ENCODE measurements at regions not wholly inside any gene's neighbourhood (a gene's known extent, or its start where the extent isn't known, plus 50 kb on each side); places are given as distances from the start of the nearest gene placed in this dataset.

DNA sequence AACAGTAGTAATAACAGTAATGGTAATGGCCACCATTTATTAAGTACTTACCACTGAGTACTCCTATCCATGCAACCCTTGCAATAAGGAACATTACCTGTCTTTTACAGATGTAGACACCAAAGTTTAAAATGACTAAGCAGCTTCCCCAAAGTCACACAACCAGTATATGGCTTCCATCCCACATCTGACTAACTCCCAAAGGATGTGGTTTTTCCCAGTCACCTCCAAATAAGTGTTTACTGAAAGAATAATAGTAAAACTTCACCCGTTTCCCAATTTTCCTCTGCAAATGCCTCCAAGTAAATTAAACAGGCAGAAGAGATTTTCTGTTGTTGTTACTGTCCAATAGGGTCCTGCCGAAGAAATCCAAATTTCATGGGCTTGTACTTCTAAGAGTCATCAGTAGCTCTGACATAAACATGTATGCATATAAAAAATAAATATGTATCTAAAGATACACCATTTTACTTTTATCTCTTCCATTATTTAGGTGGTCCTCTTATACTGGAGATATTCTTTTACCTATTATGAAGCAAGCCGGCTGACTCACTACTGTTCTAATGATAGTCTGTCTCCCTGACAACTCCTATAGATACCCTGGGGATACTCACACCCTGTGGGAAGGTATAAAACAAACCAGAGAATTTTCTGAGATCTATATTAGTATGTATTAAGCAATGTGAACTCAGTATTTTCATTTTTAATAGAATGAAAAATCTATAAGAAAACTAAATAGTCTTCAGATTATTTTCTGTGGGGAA is 77.9 kb upstream of the ID4 start:
- no peaks in the 10 kb centered on the region; a peak in 1 of 7 replicates for H3K4me1 ChIP-seq (replicated peaks in 1 of 4; ENCODE audit: control insufficient read depth in 3 of 4, insufficient read depth in 4 of 4, low read length in 3 of 4)
- H3K9ac ChIP-seq (replicated peaks in 1 of 4; ENCODE audit: extremely low read depth in 1 of 4, low read depth in 3 of 4, low read length in 3 of 4) = no peak overlapping the region
- ChIA-PET CTCF (ENCODE audit: partially characterized antibody) (interaction anchor here (1.0 to 1.3 kb wide), 2 partner anchors 14 to 17 kb away, joined by 3 to 4 read pairs; no protein-coding TSS in a partner anchor), POLR2A (ENCODE audit: partially characterized antibody) (interaction anchor here (1.4 kb wide), 1 partner anchor 77 kb away, joined by 5 read pairs; no protein-coding TSS in a partner anchor)
- H2BK20ac ChIP-seq (ENCODE audit: low read length) = no peak overlapping the region
- no peak overlapping the region for H4K91ac ChIP-seq (replicated peaks; ENCODE audit: insufficient read length, low read length)
- no peaks in the 10 kb centered on the region for H3K36me3 ChIP-seq (ENCODE audit: control insufficient read depth in 2 of 4, insufficient read depth in 4 of 4, low read length in 3 of 4)
- H4K20me1 ChIP-seq (replicated peaks in 1 of 2; ENCODE audit: control insufficient read depth in 1 of 2, insufficient read depth in 2 of 2, low read length in 2 of 2) = no peaks in the 10 kb centered on the region
- H2BK15ac ChIP-seq (ENCODE audit: low read length) = no peak overlapping the region
- H3K18ac ChIP-seq (ENCODE audit: extremely low read depth, low read length) = no peak overlapping the region
- H3K4me3 ChIP-seq (ENCODE audit: extremely low read depth in 1 of 4, insufficient read depth in 2 of 4, low read depth in 3 of 4, low read length in 4 of 4) = no peak overlapping the region
- no peak overlapping the region for H3K23ac ChIP-seq (ENCODE audit: insufficient read length)
- no peak overlapping the region for H2AFZ ChIP-seq (ENCODE audit: low read length)
- H4K5ac ChIP-seq (ENCODE audit: insufficient read length, low read depth, low read length) = no peak overlapping the region
- no peak for FAIRE-seq
- no peak overlapping the region for H3K4ac ChIP-seq (replicated peaks; ENCODE audit: insufficient read length, low read depth, low read length)
- no peaks in the 10 kb centered on the region for H3K27me3 ChIP-seq (replicated peaks in 1 of 4; ENCODE audit: control insufficient read depth in 3 of 4, extremely low read depth in 1 of 4, insufficient read depth in 3 of 4, low read length in 3 of 4)
- no peak overlapping the region for H2AK5ac ChIP-seq (ENCODE audit: low read depth, low read length)
- H3K23me2 ChIP-seq (ENCODE audit: low read depth, low read length) = no peaks in the 10 kb centered on the region
- no peaks in the 10 kb centered on the region for H3K79me1 ChIP-seq (ENCODE audit: low read depth, low read length)
- no peak overlapping the region for H3K56ac ChIP-seq (replicated peaks; ENCODE audit: insufficient read length, low read depth, low read length)
- H2BK120ac ChIP-seq (replicated peaks; ENCODE audit: low read depth, low read length) = no peak overlapping the region
- DNase-seq (ENCODE audit: low read depth in 1 of 2, low spot score in 2 of 2) = no peak
- H2BK12ac ChIP-seq (ENCODE audit: low read depth, low read length) = no peak overlapping the region
- no peaks in the 10 kb centered on the region for H3K9me3 ChIP-seq (ENCODE audit: insufficient read depth in 2 of 2, low read depth in 1 of 2, low read length in 1 of 2)
- H2BK5ac ChIP-seq (ENCODE audit: low read depth, low read length) = no peak overlapping the region
- H3K4me2 ChIP-seq (ENCODE audit: insufficient read depth in 1 of 2, low read depth in 2 of 2, low read length in 2 of 2) = no peak overlapping the region
- WGBS, 2 experiments (ENCODE audit: extremely low coverage in 1 of 2, insufficient coverage in 1 of 2, insufficient read length in 1 of 2, insufficient replicate concordance in 2 of 2, low coverage in 1 of 2, low lambda C conversion rate in 2 of 2, missing lambda C conversion rate in 1 of 2) = 87% methylated on average over 3 of the region's 3 CpGs; no CpG with 5 or more reads in 1 of the 2 experiments
- no peaks in the 10 kb centered on the region for H3K79me2 ChIP-seq (ENCODE audit: control insufficient read depth in 1 of 2, insufficient read depth in 2 of 2, low read length in 2 of 2)
- H3K27ac ChIP-seq (ENCODE audit: low read depth, low read length) = no peak overlapping the region
- no peak overlapping the region for H4K8ac ChIP-seq (ENCODE audit: extremely low read depth, insufficient read depth, low read length)
- no peak overlapping the region for H3K14ac ChIP-seq (ENCODE audit: insufficient read length)
- TF ChIP-seq SP2 (IDR thresholded peaks at IDR 0.05; ENCODE audit: low read length) (no peak), MAFK (IDR thresholded peaks at IDR 0.05; ENCODE audit: low read depth, low read length) (no peak), JUND (IDR thresholded peaks at IDR 0.05; ENCODE audit: low read length) (no peak), CHD1 (IDR thresholded peaks at IDR 0.05; ENCODE audit: low read depth, low read length) (no peak), RFX5 (IDR thresholded peaks at IDR 0.05; ENCODE audit: borderline replicate concordance, low read depth, low read length) (no peak), GABPA (IDR thresholded peaks at IDR 0.05; ENCODE audit: borderline replicate concordance, insufficient read depth, low read length) (no peak), HDAC6 (IDR thresholded peaks at IDR 0.05; ENCODE audit: low read depth, low read length) (no peak), CREB1 (IDR thresholded peaks at IDR 0.05) (no peak), SAP30 (IDR thresholded peaks at IDR 0.05; ENCODE audit: insufficient read depth, insufficient replicate concordance, low read length) (no peak), CHD2 (IDR thresholded peaks at IDR 0.05; ENCODE audit: low read length) (no peak)
- TF ChIP-seq, protein P1, sequence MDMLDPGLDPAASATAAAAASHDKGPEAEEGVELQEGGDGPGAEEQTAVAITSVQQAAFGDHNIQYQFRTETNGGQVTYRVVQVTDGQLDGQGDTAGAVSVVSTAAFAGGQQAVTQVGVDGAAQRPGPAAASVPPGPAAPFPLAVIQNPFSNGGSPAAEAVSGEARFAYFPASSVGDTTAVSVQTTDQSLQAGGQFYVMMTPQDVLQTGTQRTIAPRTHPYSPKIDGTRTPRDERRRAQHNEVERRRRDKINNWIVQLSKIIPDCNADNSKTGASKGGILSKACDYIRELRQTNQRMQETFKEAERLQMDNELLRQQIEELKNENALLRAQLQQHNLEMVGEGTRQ (IDR thresholded peaks at IDR 0.05; ENCODE audit: low read length) = no peak
- TF ChIP-seq, protein P2, sequence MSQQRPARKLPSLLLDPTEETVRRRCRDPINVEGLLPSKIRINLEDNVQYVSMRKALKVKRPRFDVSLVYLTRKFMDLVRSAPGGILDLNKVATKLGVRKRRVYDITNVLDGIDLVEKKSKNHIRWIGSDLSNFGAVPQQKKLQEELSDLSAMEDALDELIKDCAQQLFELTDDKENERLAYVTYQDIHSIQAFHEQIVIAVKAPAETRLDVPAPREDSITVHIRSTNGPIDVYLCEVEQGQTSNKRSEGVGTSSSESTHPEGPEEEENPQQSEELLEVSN (IDR thresholded peaks at IDR 0.05) = no peak

Measured in H1 (cell line).